Thyroid gland (tissue), 4 donors: ENCODE measurements at regions not wholly inside any gene's neighbourhood (a gene's known extent, or its start where the extent isn't known, plus 50 kb on each side); places are given as distances from the start of the nearest gene placed in this dataset.

Source experiments
- DNase-seq, 2 donors: peaks; one replicate each; pipeline ENCODE4 v3.0.0-alpha.2; 2019
- H3K27ac ChIP-seq, 3 donors: fragments of 200-600 bp; sonication (generic); 1 replicate in 2 of 3; 2 replicates in 1 of 3; pipeline ENCODE4 v1.5.1; 2016 to 2019; ENCODE audit warnings: mild to moderate bottlenecking in 1 of 3, moderate library complexity in 1 of 3
- H3K27me3 ChIP-seq: fragments of 200-600 bp; sonication (generic); one replicate; pipeline ENCODE4 v1.5.1; 2019
- H3K36me3 ChIP-seq, 2 donors: fragments of 200-600 bp; sonication (generic); one replicate each; pipeline ENCODE4 v1.5.1; 2016 to 2019
- H3K4me1 ChIP-seq, 2 donors: fragments of 200-600 bp; sonication (generic); one replicate each; pipeline ENCODE4 v1.5.1; 2017 to 2019
- H3K4me3 ChIP-seq, 3 donors: fragments of 200-600 bp; sonication (generic); replicated peaks in 1 of 3; 1 replicate in 2 of 3; 2 replicates in 1 of 3; pipeline ENCODE4 v1.5.1; 2016; ENCODE audit warnings: mild to moderate bottlenecking in 1 of 3
- H3K9me3 ChIP-seq: fragments of 200-600 bp; sonication (generic); one replicate; pipeline ENCODE4 v1.5.1; 2017
- POLR2A ChIP-seq, 2 donors: fragments of 450-650 bp; IDR thresholded peaks; one replicate each; pipeline ENCODE4 v1.6.1; 2017; ENCODE audit warnings: antibody characterized with exemption in 2 of 2, mild to moderate bottlenecking in 2 of 2, moderate library complexity in 1 of 2
- WGBS, 2 donors: methylation state at CpG; one replicate each; pipeline ENCODE4 v1.1.5; 2017; 5-methylcytosine and 5-hydroxymethylcytosine counted together
- intact Hi-C: fragments of 100-400 bp; cut with DNase I; formaldehyde crosslinking; loops from one replicate; pipeline ENCODE4 v1.15.1; 2023
- TF ChIP-seq, protein P1 (sequence below), 6 experiments: fragments of 200-600 bp in 3 of 6; fragments of 450-650 bp in 3 of 6; sonication (generic) in 3 of 6; IDR thresholded peaks; one replicate each; pipeline ENCODE4 v1.5.1; 2016 to 2019; ENCODE audit warnings: antibody characterized with exemption in 6 of 6, mild to moderate bottlenecking in 2 of 6, inconsistent platforms in 1 of 6, moderate library complexity in 1 of 6

GRCh38 chrX:104316739-104317138 lies 62.0 kb upstream of the ESX1 start:
- WGBS, 2 donors: 70 to 78% methylated on average over 3 of the region's 3 CpGs
- intact Hi-C loops: no loop called here
- H3K4me3 ChIP-seq: no peak overlapping the region

DNA sequence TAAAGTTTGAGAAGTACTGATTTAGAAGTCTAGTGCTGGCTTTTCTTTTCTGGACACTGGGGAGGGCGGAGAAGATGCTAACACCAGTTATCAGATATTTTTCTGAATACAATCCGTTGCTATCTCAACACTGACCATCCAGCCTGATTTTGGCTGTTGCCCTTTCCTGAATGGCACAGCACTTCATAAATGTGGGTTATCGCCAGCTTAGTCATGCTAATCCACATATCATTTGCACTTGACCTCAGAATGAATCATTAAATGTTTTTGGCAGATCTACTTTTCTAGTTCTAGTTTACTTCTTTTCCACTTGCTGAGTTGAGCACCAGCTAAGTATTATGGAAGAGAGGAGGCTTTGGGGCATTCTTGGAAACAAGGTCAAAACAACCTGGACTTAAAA lies 60.8 kb upstream of the ESX1 start:
- Histone ChIP-seq H3K27me3 (no peaks in the 10 kb centered on the region), H3K4me1 (no peaks in the 10 kb centered on the region), H3K4me3 (no peak overlapping the region), H3K27ac (no peak overlapping the region), H3K36me3 (no peaks in the 10 kb centered on the region), H3K9me3 (no peaks in the 10 kb centered on the region)
- intact Hi-C loops: no loop called here
- WGBS, 2 donors: 53 to 69% methylated on average over 3 of the region's 3 CpGs
- DNase-seq: no peak
- no peak for TF ChIP-seq POLR2A (IDR thresholded peaks at IDR 0.05)
- TF ChIP-seq, protein P1, sequence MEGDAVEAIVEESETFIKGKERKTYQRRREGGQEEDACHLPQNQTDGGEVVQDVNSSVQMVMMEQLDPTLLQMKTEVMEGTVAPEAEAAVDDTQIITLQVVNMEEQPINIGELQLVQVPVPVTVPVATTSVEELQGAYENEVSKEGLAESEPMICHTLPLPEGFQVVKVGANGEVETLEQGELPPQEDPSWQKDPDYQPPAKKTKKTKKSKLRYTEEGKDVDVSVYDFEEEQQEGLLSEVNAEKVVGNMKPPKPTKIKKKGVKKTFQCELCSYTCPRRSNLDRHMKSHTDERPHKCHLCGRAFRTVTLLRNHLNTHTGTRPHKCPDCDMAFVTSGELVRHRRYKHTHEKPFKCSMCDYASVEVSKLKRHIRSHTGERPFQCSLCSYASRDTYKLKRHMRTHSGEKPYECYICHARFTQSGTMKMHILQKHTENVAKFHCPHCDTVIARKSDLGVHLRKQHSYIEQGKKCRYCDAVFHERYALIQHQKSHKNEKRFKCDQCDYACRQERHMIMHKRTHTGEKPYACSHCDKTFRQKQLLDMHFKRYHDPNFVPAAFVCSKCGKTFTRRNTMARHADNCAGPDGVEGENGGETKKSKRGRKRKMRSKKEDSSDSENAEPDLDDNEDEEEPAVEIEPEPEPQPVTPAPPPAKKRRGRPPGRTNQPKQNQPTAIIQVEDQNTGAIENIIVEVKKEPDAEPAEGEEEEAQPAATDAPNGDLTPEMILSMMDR (IDR thresholded peaks at IDR 0.05): no peak

More at GRCh38 chrX:104316739-104317138, 62.0 kb upstream of the ESX1 start:
- H3K27me3 ChIP-seq: no peaks in the 10 kb centered on the region
- H3K4me1 ChIP-seq: no peaks in the 10 kb centered on the region
- TF ChIP-seq, protein P1 (IDR thresholded peaks at IDR 0.05): no peak
- TF ChIP-seq POLR2A (IDR thresholded peaks at IDR 0.05): no peak
- no peak for DNase-seq
- no peaks in the 10 kb centered on the region for H3K36me3 ChIP-seq
- H3K27ac ChIP-seq: no peak overlapping the region
- H3K9me3 ChIP-seq: no peaks in the 10 kb centered on the region

DNA sequence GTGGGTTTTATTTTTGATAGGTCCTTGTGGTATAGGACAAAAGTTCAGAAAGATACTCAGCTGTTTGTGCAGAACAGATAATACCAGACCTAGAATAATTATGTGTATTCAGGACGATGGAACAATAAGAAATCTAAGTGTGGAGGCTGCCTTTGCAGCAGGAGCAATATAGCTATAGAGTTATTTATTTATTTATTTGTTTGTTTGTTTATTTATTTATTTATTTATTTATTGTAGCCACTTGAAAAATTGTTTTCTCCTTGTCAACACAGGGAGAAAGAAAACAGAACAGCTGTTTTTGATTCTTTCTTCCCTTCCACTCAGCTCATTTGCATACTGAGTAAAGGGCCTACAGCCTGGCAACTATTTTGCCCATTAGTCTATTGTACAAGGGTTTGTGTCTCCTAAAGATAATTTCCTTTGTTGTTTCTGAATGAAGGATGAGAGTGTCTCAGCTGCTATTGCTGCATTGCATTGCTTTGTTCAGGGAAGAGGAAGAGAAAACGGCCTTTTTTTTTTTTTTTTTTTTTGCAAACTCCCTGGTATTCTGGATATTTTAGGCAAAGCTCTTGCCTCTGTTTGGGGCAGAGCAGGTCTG lies 56.0 kb upstream of the ESX1 start:
- no peaks in the 10 kb centered on the region for H3K36me3 ChIP-seq
- no peaks in the 10 kb centered on the region for H3K27me3 ChIP-seq
- H3K4me3 ChIP-seq: no peak overlapping the region
- no peaks in the 10 kb centered on the region for H3K9me3 ChIP-seq
- no peak for DNase-seq
- TF ChIP-seq, protein P1 (IDR thresholded peaks at IDR 0.05): no peak
- no peak for TF ChIP-seq POLR2A (IDR thresholded peaks at IDR 0.05)
- no peak overlapping the region for H3K27ac ChIP-seq
- intact Hi-C loops: no loop called here
- WGBS, 2 donors: 79 to 80% methylated on average over 2 of the region's 2 CpGs
- no peaks in the 10 kb centered on the region for H3K4me1 ChIP-seq

- intact Hi-C loops: no loop called here
- Histone ChIP-seq H3K9me3 (no peaks in the 10 kb centered on the region), H3K4me1 (no peaks in the 10 kb centered on the region), H3K27ac (no peak overlapping the region), H3K36me3 (no peaks in the 10 kb centered on the region), H3K27me3 (no peaks in the 10 kb centered on the region), H3K4me3 (no peak overlapping the region)
- no peak for DNase-seq
- WGBS, 2 donors: 37 to 40% methylated on average over 1 to 11 of the region's 12 CpGs
- TF ChIP-seq POLR2A (IDR thresholded peaks at IDR 0.05): no peak
- TF ChIP-seq, protein P1 (IDR thresholded peaks at IDR 0.05): peak in 1 of 6 experiments; percentile 15
Measured at GRCh38 chrX:104310090-104310489, 55.4 kb upstream of the ESX1 start.

DNA sequence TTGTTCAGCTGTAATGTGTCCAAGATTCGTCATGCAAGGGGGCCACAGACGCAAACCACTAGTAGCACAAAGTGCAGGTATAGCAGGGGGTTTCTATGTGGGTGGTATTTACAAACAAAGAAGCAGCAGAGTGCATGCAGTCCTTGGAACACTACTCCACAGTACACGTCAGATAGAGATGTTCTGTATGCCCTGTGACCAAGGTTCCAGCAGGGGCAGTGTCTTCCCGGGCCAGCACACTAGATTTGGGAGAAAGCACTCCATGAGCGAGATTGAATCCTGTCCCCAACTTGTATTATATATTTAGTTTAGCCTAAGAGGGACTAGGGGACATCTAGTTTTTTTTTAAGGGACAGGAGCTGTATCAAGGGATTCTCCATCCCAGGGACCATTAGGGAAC lies 54.4 kb upstream of the ESX1 start:
- WGBS, 2 donors: 88 to 89% methylated on average over 5 of the region's 5 CpGs
- intact Hi-C loops: no loop called here
- Histone ChIP-seq H3K9me3 (no peaks in the 10 kb centered on the region), H3K4me1 (no peaks in the 10 kb centered on the region), H3K4me3 (no peak overlapping the region), H3K27me3 (no peaks in the 10 kb centered on the region), H3K27ac (no peak overlapping the region), H3K36me3 (no peaks in the 10 kb centered on the region)
- TF ChIP-seq, protein P1 (IDR thresholded peaks at IDR 0.05): no peak
- no peak for TF ChIP-seq POLR2A (IDR thresholded peaks at IDR 0.05)
- no peak for DNase-seq
